WTC11 (cell line): ENCODE measurements at regions not wholly inside any gene's neighbourhood (a gene's known extent, or its start where the extent isn't known, plus 50 kb on each side); places are given as distances from the start of the nearest gene placed in this dataset.

Source experiments
- ATAC-seq: fragments of 200-7000 bp; cut with Tn5 transposase; 2 replicates; pipeline ENCODE4 v1.10.0; 2021; ENCODE audit warnings: mild to moderate bottlenecking, moderate library complexity
- CTCF ChIA-PET: fragments of 300-600 bp; sonication (Branson Sonifier 250); formaldehyde crosslinking; loops from one replicate; lab custom pipeline; 2021; ENCODE audit warnings: antibody characterized with exemption; lab: Charles Lee
- POLR2A ChIA-PET: fragments of 350-600 bp; sonication (Branson Sonifier 250); formaldehyde crosslinking; loops from one replicate; lab custom pipeline; 2021; ENCODE audit warnings: antibody characterized with exemption; lab: Charles Lee
- DNase-seq: peaks from one replicate; pipeline ENCODE4 v3.0.0; 2021; ENCODE audit warnings: low spot score
- H3K27ac Mint-ChIP-seq: 2 replicates; pipeline ENCODE4 v1.8.0; 2021; ENCODE audit warnings: mixed read lengths
- H3K27me3 Mint-ChIP-seq: 2 replicates; pipeline ENCODE4 v1.8.0; 2021; ENCODE audit warnings: low read depth, mild to moderate bottlenecking, moderate library complexity, mixed read lengths
- H3K36me3 Mint-ChIP-seq: 2 replicates; pipeline ENCODE4 v1.8.0; 2021; ENCODE audit warnings: mixed read lengths
- H3K4me1 Mint-ChIP-seq: 2 replicates; pipeline ENCODE4 v1.8.0; 2022; ENCODE audit warnings: mixed read lengths
- H3K4me3 Mint-ChIP-seq: 2 replicates; pipeline ENCODE4 v1.8.0; 2021; ENCODE audit warnings: mild to moderate bottlenecking, moderate library complexity, mixed read lengths
- H3K9me3 Mint-ChIP-seq: 2 replicates; pipeline ENCODE4 v1.8.0; 2021; ENCODE audit warnings: mixed read lengths
- EMX1 ChIP-seq: fragments of 250-450 bp; sonication (Bioruptor Pico); IDR thresholded peaks from 2 replicates; pipeline ENCODE4 v1.8.0; 2021; ENCODE audit warnings: mild to moderate bottlenecking
- ESRRA ChIP-seq: sonication (generic); formaldehyde crosslinking; IDR thresholded peaks from 2 replicates; pipeline ENCODE4 v1.8.1; 2022; ENCODE audit warnings: mild to moderate bottlenecking, missing genetic modification reagents, borderline replicate concordance
- ETV6 ChIP-seq: sonication (generic); formaldehyde crosslinking; IDR thresholded peaks from 2 replicates; pipeline ENCODE4 v1.8.1; 2022; ENCODE audit warnings: mild to moderate bottlenecking, missing genetic modification reagents
- FOXJ3 ChIP-seq: sonication (generic); formaldehyde crosslinking; IDR thresholded peaks from 2 replicates; pipeline ENCODE4 v1.9.0; 2021; ENCODE audit warnings: missing genetic modification reagents, mild to moderate bottlenecking, borderline replicate concordance
- FOXK1 ChIP-seq: sonication (generic); formaldehyde crosslinking; IDR thresholded peaks from 2 replicates; pipeline ENCODE4 v1.8.0; 2022; ENCODE audit warnings: mild to moderate bottlenecking, moderate library complexity, missing genetic modification reagents
- GTF2I ChIP-seq: fragments of 250-450 bp; sonication (Bioruptor Pico); conservative IDR thresholded peaks from 2 replicates; pipeline ENCODE4 v1.4.0; 2021; ENCODE audit warnings: mild to moderate bottlenecking
- JAZF1 ChIP-seq: fragments of 250-450 bp; sonication (Bioruptor Pico); IDR thresholded peaks from 2 replicates; pipeline ENCODE4 v1.9.0; 2021; ENCODE audit warnings: moderate library complexity, mild to moderate bottlenecking, inconsistent platforms
- JUN ChIP-seq: sonication (generic); formaldehyde crosslinking; IDR thresholded peaks from 2 replicates; pipeline ENCODE4 v1.8.0; 2023; ENCODE audit warnings: mild to moderate bottlenecking, missing genetic modification reagents
- NFYB ChIP-seq: sonication (generic); formaldehyde crosslinking; conservative IDR thresholded peaks from 2 replicates; pipeline ENCODE4 v1.8.0; 2022; ENCODE audit warnings: low read depth, missing genetic modification reagents
- NR1H2 ChIP-seq: sonication (generic); formaldehyde crosslinking; IDR thresholded peaks from 2 replicates; pipeline ENCODE4 v1.9.0; 2021; ENCODE audit warnings: mild to moderate bottlenecking, moderate library complexity, missing genetic modification reagents
- NR3C1 ChIP-seq: sonication (generic); formaldehyde crosslinking; conservative IDR thresholded peaks from 2 replicates; pipeline ENCODE4 v1.8.1; 2023; ENCODE audit warnings: low read depth, mild to moderate bottlenecking, missing genetic modification reagents
- SP1 ChIP-seq: sonication (generic); formaldehyde crosslinking; conservative IDR thresholded peaks from 2 replicates; pipeline ENCODE4 v1.8.1; 2022; ENCODE audit warnings: missing genetic modification reagents
- TCF7 ChIP-seq: sonication (generic); formaldehyde crosslinking; IDR thresholded peaks from 2 replicates; pipeline ENCODE4 v1.8.0; 2022; ENCODE audit warnings: mild to moderate bottlenecking, low read depth, missing genetic modification reagents, moderate library complexity
- ZBTB21 ChIP-seq: sonication (generic); formaldehyde crosslinking; IDR thresholded peaks from 2 replicates; pipeline ENCODE4 v1.8.1; 2023; ENCODE audit warnings: mild to moderate bottlenecking, missing genetic modification reagents, borderline replicate concordance
- ZNF263 ChIP-seq: sonication (generic); formaldehyde crosslinking; IDR thresholded peaks from 2 replicates; pipeline ENCODE4 v1.8.1; 2022; ENCODE audit warnings: low read depth, mild to moderate bottlenecking, moderate library complexity, missing genetic modification reagents
- ZNF416 ChIP-seq: fragments of 250-450 bp; sonication (Bioruptor Pico); IDR thresholded peaks from 2 replicates; pipeline ENCODE4 v1.9.0; 2021; ENCODE audit warnings: mild to moderate bottlenecking, inconsistent platforms
- TF ChIP-seq, protein P1 (sequence below): sonication (generic); formaldehyde crosslinking; IDR thresholded peaks from 2 replicates; pipeline ENCODE4 v1.8.1; 2023; ENCODE audit warnings: mild to moderate bottlenecking, missing genetic modification reagents, moderate library complexity
- TF ChIP-seq, protein P2 (sequence below): fragments of 250-450 bp; sonication (Bioruptor Pico); conservative IDR thresholded peaks from 2 replicates; pipeline ENCODE4 v1.9.0; 2021; ENCODE audit warnings: mild to moderate bottlenecking
- TF ChIP-seq, protein P3 (sequence below): sonication (generic); formaldehyde crosslinking; IDR thresholded peaks from 2 replicates; pipeline ENCODE4 v1.8.1; 2023; ENCODE audit warnings: mild to moderate bottlenecking, missing genetic modification reagents, moderate library complexity
- TF ChIP-seq, protein P4 (sequence below): sonication (generic); formaldehyde crosslinking; IDR thresholded peaks from 2 replicates; pipeline ENCODE4 v1.8.0; 2022; ENCODE audit warnings: mild to moderate bottlenecking, missing genetic modification reagents
- TF ChIP-seq, protein P5 (sequence below): sonication (generic); formaldehyde crosslinking; IDR thresholded peaks from 2 replicates; pipeline ENCODE4 v1.8.1; 2022; ENCODE audit warnings: missing genetic modification reagents, borderline replicate concordance

DNA sequence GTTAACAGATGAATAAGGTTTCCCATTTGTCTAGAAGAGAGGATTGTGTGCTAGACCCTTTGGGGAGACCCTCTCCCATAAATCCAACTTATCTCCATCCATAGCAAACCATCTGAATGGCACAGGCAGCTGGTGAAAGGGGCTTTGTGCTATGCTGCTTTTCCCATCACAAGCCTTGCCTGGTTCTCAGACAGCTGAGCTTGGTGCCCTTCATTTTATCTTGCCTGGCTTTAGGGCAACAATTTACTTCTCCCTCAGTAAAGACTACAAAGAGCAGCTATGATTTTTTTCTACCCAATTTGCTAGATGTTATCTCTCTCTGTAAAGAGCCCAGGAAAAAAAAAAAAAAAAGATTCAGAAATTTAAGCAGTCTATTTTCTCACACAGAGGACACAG is 117.0 kb upstream of the COL21A1 start:
- H3K9me3 Mint-ChIP-seq, result no peaks in the 10 kb centered on the region

DNA sequence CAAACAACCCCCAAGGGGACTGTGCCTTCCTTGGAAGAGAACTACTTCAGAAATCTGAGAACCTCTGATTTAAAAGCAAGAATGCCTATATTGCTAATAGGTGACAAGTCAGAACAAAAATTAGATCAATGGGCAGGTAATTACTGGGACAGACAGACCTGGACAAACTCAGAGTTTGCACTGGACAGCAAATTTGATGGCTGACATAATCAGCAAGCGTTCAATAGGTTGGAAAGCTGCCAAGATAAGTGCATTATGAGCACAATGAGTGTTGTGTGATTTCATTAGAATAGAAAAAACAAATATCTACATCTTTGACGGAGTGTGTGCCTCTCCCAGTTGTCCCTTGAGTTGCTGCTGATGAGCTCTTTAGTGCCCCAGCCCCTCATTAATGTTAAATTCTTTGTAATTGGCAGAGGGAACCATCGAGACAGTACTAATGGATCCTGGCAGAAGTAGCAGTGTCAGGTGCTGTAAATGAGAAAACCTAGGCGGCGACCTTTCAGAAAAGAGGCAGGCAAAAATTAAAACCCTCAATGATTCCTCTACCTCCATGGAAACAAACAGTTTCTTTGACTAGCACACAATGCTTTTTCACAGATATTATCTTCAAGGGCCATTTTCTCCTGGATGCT is 116.5 kb upstream of the COL21A1 start:
- POLR2A ChIA-PET, result no interaction called here
- peaks cover 7% of the 10 kb centered on the region for H3K4me1 Mint-ChIP-seq
- ATAC-seq, result no peak
- H3K27me3 Mint-ChIP-seq, result no peaks in the 10 kb centered on the region
- no peaks in the 10 kb centered on the region for H3K9me3 Mint-ChIP-seq
- H3K27ac Mint-ChIP-seq, result no peak overlapping the region
- CTCF ChIA-PET, result interaction anchor here (0.7 to 0.8 kb wide), 2 partner anchors 229 to 231 kb away, joined by 3 to 4 read pairs; no protein-coding TSS in a partner anchor
- no peak for DNase-seq
- H3K4me3 Mint-ChIP-seq, result no peak overlapping the region
- TF ChIP-seq, protein P1, sequence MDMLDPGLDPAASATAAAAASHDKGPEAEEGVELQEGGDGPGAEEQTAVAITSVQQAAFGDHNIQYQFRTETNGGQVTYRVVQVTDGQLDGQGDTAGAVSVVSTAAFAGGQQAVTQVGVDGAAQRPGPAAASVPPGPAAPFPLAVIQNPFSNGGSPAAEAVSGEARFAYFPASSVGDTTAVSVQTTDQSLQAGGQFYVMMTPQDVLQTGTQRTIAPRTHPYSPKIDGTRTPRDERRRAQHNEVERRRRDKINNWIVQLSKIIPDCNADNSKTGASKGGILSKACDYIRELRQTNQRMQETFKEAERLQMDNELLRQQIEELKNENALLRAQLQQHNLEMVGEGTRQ (CRISPR knock-in tag), result no peak
- H3K36me3 Mint-ChIP-seq, result no peaks in the 10 kb centered on the region

More for the DNA sequence above, 117.0 kb upstream of the COL21A1 start:
- no peak overlapping the region for H3K4me3 Mint-ChIP-seq
- no peak overlapping the region for H3K27ac Mint-ChIP-seq
- H3K36me3 Mint-ChIP-seq, result no peaks in the 10 kb centered on the region
- no peak for ATAC-seq
- ChIA-PET POLR2A (no interaction called here), CTCF (interaction anchor here (0.7 to 0.8 kb wide), 2 partner anchors 228 to 231 kb away, joined by 3 to 4 read pairs; no protein-coding TSS in a partner anchor)
- no peak for DNase-seq
- no peak for TF ChIP-seq JUN (CRISPR knock-in tag)
- TF ChIP-seq, protein P2, sequence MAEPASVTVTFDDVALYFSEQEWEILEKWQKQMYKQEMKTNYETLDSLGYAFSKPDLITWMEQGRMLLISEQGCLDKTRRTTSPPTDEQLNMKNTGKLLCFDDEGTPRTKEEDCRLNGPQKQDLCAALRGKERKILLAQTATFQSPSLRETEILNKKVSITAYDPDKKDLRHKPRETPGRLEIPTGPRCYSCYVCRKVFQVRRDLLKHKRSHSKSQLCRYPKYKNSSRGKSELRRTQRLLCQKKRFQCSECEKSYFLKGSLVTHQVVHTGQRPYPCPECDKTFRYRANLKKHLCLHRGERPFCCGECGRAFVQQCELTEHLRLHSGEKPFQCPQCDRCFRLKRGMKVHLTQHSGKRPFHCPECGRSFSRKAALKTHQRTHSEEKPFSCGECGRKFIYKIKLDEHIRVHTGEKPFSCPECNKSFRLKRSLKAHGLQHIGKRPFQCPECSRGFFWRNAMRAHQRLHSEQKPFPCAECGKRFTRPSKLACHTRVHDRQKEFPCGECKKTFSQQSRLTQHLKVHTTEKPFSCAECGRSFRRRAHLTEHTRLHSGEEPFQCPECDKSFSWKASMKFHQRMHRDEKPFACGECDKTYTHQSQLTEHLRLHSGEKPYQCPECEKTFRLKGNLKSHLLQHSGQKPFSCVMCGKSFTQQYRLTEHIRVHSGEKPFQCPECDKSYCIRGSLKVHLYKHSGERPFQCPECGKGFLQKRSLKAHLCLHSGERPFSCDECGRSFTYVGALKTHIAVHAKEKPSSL, result no peak
- TF ChIP-seq, protein P3, sequence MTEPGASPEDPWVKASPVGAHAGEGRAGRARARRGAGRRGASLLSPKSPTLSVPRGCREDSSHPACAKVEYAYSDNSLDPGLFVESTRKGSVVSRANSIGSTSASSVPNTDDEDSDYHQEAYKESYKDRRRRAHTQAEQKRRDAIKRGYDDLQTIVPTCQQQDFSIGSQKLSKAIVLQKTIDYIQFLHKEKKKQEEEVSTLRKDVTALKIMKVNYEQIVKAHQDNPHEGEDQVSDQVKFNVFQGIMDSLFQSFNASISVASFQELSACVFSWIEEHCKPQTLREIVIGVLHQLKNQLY (CRISPR knock-in tag), result no peak
- TF ChIP-seq FOXJ3 (CRISPR knock-in tag), result no peak
- no peak for TF ChIP-seq SP1 (CRISPR knock-in tag)
- TF ChIP-seq JAZF1, result no peak
- no peak for TF ChIP-seq ETV6 (CRISPR knock-in tag)
- TF ChIP-seq ZNF416 (CRISPR knock-in tag), result no peak
- TF ChIP-seq NFYB (CRISPR knock-in tag), result no peak
- TF ChIP-seq FOXK1 (CRISPR knock-in tag), result no peak
- peaks cover 7% of the 10 kb centered on the region for H3K4me1 Mint-ChIP-seq
- H3K27me3 Mint-ChIP-seq, result no peaks in the 10 kb centered on the region

DNA sequence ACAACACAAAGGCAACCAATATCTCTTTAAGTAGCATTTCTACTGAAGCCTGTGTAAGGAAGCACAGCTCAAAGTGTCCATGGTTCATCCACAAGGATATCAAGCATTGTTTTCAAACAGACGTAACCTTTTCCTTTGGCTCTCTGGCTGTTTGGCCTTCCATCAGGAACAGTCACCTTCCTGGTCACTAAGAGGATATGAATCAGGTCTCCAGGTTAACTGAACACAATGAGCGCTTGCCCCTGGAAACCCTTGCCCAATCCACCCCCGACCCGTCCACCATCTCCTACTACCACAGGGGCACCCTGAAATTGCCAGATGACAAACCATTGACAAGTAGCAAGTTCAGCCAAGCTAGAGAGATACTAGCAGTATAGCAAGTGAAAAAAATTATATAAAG is 114.4 kb upstream of the COL21A1 start:
- H3K27ac Mint-ChIP-seq, result no peak overlapping the region
- ChIA-PET POLR2A (no interaction called here), CTCF (interaction anchor here (0.6 to 1.6 kb wide), 3 partner anchors 13 to 234 kb away, joined by 3 to 5 read pairs (median 4); no protein-coding TSS in a partner anchor)
- no peak for ATAC-seq
- no peaks in the 10 kb centered on the region for H3K9me3 Mint-ChIP-seq
- no peaks in the 10 kb centered on the region for H3K27me3 Mint-ChIP-seq
- H3K36me3 Mint-ChIP-seq, result no peaks in the 10 kb centered on the region
- H3K4me1 Mint-ChIP-seq, result no peaks in the 10 kb centered on the region
- H3K4me3 Mint-ChIP-seq, result no peak overlapping the region
- DNase-seq, result no peak
- TF ChIP-seq, protein P3 (CRISPR knock-in tag), result no peak
- TF ChIP-seq ZBTB21 (CRISPR knock-in tag) (no peak), NR1H2 (CRISPR knock-in tag) (no peak), NR3C1 (CRISPR knock-in tag) (no peak), ESRRA (CRISPR knock-in tag) (no peak), TCF7 (CRISPR knock-in tag) (no peak), EMX1 (CRISPR knock-in tag) (no peak), ZNF263 (CRISPR knock-in tag) (no peak), GTF2I (CRISPR knock-in tag) (no peak)
- TF ChIP-seq, protein P4, sequence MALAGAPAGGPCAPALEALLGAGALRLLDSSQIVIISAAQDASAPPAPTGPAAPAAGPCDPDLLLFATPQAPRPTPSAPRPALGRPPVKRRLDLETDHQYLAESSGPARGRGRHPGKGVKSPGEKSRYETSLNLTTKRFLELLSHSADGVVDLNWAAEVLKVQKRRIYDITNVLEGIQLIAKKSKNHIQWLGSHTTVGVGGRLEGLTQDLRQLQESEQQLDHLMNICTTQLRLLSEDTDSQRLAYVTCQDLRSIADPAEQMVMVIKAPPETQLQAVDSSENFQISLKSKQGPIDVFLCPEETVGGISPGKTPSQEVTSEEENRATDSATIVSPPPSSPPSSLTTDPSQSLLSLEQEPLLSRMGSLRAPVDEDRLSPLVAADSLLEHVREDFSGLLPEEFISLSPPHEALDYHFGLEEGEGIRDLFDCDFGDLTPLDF (CRISPR knock-in tag), result no peak
- TF ChIP-seq, protein P5, sequence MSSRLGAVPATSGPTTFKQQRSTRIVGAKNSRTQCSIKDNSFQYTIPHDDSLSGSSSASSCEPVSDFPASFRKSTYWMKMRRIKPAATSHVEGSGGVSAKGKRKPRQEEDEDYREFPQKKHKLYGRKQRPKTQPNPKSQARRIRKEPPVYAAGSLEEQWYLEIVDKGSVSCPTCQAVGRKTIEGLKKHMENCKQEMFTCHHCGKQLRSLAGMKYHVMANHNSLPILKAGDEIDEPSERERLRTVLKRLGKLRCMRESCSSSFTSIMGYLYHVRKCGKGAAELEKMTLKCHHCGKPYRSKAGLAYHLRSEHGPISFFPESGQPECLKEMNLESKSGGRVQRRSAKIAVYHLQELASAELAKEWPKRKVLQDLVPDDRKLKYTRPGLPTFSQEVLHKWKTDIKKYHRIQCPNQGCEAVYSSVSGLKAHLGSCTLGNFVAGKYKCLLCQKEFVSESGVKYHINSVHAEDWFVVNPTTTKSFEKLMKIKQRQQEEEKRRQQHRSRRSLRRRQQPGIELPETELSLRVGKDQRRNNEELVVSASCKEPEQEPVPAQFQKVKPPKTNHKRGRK (CRISPR knock-in tag), result no peak
